ENCODE measurements at regions not wholly inside any gene's neighbourhood (a gene's known extent, or its start where the extent isn't known, plus 50 kb on each side); places are given as distances from the start of the nearest gene placed in this dataset.
"Not testable (repeated sequence)": the region's sequence is repeated elsewhere in the genome, so short reads cannot be mapped to it uniquely, and the experiment has no call there.

- TF ChIP-seq CTCF (IDR thresholded peaks at IDR 0.05; ENCODE audit: control insufficient read depth, insufficient read depth, low read depth, low read length, missing control alignments), result no peak
- H3K4me3 ChIP-seq (ENCODE audit: control insufficient read depth, low read depth, low read length), result no peak overlapping the region
- DNase-seq (ENCODE audit: low read depth), result no peak
These were observed 758.5 kb upstream of the CTNND2 start for GRCh38 chr5:12662545-12663314.

DNA sequence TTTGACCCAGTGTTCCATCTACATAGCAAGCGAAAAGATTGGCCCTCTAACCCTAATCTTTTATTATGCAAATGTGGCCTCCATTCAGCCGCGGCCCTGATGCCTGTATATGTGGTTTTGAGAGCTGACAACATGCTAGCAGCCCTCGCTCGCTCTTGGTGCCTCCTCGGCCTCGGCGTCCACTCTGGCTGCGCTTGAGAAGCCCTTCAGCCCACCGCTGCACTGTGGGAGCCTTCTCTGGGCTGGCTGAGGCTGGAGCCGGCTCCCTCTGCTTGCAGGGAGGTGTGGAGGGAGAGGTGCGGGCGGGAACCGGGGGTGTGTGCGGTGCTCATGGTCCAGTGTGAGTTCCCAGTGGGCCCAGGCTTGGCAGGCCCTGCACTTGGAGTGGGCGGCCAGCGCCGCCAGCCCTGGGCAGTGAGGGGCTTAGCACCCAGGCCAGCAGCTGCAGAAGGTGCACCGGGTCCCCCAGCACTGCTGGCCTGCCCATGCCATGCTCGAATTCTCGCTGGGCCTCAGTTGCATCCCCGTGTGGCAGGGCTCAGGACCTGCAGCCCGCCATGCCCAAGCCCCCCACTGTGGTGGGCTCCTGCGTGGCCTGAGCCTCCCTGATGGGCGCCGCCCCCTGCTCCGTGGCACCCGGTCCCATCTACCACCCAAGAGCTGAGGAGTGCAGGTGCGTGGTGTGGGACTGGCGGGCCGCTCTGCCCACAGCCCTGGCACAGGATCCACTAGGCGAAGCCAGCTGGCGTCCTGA, 757.5 kb upstream of the CTNND2 start:
- no peak overlapping the region for H3K4me3 ChIP-seq (ENCODE audit: control insufficient read depth, low read depth, low read length)
- DNase-seq (ENCODE audit: low read depth), result no peak
- no peak for TF ChIP-seq CTCF (IDR thresholded peaks at IDR 0.05; ENCODE audit: control insufficient read depth, insufficient read depth, low read depth, low read length, missing control alignments)

DNA sequence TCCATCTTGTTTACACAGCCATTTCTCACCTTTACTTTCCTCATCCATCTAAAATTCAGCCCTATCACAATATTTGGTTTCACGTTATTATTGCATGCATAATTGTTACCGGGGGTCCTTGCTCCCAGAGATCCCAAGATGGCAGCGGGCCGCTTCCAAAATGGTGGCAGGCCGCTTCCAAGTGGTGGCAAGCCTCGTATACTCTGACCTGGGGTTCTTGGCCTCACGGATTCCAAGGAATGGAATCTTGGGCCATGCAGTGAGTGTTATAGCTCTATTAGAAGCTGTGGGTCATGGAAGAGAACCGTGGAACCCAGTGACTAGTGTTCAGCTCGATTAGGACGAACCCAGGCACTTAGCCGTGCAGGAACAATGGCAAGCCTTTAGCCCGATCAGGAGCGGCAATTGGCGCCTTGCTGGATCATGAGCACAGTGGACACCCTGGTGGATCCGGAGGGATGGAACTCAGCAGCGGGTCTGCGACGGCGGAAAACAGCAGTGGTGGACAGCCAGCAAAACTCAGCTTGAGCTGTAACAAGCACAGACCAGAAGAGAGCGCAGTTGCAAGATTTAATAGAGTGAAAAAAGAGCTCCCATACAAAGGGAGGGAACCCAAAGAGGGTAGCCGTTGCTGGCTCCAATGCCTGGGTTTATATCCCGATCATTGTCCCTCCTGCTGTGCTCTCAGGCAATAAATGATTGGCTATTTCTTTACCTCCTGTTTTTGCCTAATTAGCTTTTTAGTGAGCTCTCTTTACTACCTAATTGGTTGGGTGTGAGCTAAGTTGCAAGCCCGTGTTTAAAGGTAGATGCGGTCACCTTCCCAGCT, 756.2 kb upstream of the CTNND2 start:
- DNase-seq (ENCODE audit: low read depth); H3K4me3 ChIP-seq (ENCODE audit: control insufficient read depth, low read depth, low read length): not testable (repeated sequence)

DNA sequence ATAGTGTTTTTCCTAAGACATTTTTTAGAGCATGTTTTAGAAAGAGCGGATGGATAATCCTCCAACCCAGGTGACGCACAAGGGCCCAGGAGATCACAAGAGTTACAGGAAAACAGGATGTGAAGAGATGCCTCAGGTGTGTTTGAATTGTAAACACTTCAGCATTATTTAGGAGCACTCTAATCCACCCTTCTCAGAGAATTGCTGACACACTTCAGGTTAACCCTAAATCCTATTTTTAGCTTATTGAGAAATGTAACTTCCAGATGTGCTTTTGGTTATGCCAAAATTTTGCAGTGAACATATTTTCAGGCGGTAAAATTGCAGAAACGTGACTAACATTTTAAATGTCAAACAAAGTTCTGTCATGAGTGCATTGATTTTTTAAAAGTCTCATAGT, 755.4 kb upstream of the CTNND2 start:
- TF ChIP-seq CTCF (IDR thresholded peaks at IDR 0.05; ENCODE audit: control insufficient read depth, insufficient read depth, low read depth, low read length, missing control alignments), result no peak
- DNase-seq (ENCODE audit: low read depth), result no peak
- no peak overlapping the region for H3K4me3 ChIP-seq (ENCODE audit: control insufficient read depth, low read depth, low read length)

- DNase-seq (ENCODE audit: low read depth), result no peak
- no peak for TF ChIP-seq CTCF (IDR thresholded peaks at IDR 0.05; ENCODE audit: control insufficient read depth, insufficient read depth, low read depth, low read length, missing control alignments)
- H3K4me3 ChIP-seq (ENCODE audit: control insufficient read depth, low read depth, low read length), result no peak overlapping the region
These were observed 754.7 kb upstream of the CTNND2 start for GRCh38 chr5:12658871-12659446.

DNA sequence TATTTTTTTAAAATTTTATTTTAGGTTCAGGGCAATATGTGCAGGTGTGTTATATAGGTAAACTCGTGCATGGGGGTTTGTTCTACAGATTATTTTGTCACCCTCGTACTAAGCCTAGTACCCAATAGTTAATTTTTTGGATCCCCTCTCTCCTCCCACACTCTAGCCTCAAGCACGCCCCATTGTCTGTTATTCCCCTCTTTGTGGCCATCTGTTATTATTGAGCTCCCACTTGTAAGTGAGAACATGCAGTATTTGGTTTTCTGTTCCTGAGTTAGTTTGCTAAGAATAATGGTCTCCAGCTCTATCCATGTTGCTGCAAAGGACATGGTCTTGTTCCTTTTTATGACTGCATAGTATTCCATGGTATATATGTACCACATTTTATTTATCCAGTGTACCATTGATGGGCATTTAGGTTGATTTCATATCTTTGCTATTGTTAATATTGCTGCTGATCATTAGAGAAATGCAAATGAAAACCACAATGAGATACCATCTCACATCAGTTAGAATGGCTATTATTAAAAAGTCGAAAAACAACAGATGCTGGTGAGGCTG, 753.7 kb upstream of the CTNND2 start:
- H3K4me3 ChIP-seq (ENCODE audit: control insufficient read depth, low read depth, low read length); DNase-seq (ENCODE audit: low read depth): not testable (repeated sequence)

DNA sequence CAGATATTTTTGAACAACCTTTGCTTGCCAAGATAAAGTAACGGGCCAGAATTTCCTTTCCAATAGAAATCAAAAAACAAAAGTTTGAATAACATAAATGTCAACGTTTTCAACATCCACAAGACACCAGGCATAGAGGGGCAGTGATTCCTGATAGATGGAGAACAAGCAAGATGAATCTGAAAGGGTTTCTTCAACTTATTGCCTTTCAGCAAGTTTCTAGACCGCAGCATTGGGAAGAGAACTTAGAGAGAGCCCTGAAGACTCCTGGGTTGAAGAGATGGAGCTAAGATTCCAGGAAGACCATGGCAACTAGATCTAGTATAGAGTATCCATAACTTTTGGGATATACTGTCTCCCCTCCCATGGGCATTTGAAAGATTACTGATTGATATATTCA, 751.4 kb upstream of the CTNND2 start:
- no peak for TF ChIP-seq CTCF (IDR thresholded peaks at IDR 0.05; ENCODE audit: control insufficient read depth, insufficient read depth, low read depth, low read length, missing control alignments)
- H3K4me3 ChIP-seq (ENCODE audit: control insufficient read depth, low read depth, low read length), result no peak overlapping the region
- no peak for DNase-seq (ENCODE audit: low read depth)

Measured in AG09309 (cell line).